PC-9 (cell line): ENCODE measurements at regions not wholly inside any gene's neighbourhood (a gene's known extent, or its start where the extent isn't known, plus 50 kb on each side); places are given as distances from the start of the nearest gene placed in this dataset.

Source experiments
- BruUV-seq: library from RNA; stranded (reverse); fragments of 400-500 nt; replicated peaks from 2 replicates; lab custom pipeline; 2021; lab: Mats Ljungman, UMichigan
- CTCF ChIA-PET: fragments of 300-600 bp; sonication (Branson Sonifier 250); formaldehyde crosslinking; loops from one replicate; lab custom pipeline; 2022; ENCODE audit warnings: antibody characterized with exemption; lab: Charles Lee
- POLR2A ChIA-PET: fragments of 300-600 bp; sonication (Branson Sonifier 250); formaldehyde crosslinking; loops from one replicate; lab custom pipeline; 2022; ENCODE audit warnings: antibody characterized with exemption; ENCODE audit not compliant: unreplicated experiment; lab: Charles Lee
- DNase-seq, 2 experiments: peaks; one replicate each; pipeline versions ENCODE4 v3.0.0 to v3.0.0-alpha.2; 2015 to 2022; ENCODE audit warnings: mixed read lengths in 1 of 2
- H2AFZ ChIP-seq: fragments of 200-600 bp; sonication (generic); 2 replicates; pipeline ENCODE4 v1.8.1; 2017; ENCODE audit warnings: antibody characterized with exemption
- H3F3A ChIP-seq: fragments of 200-600 bp; sonication (generic); 2 replicates; pipeline ENCODE4 v1.8.1; 2017; ENCODE audit warnings: antibody characterized with exemption, mild to moderate bottlenecking, low read depth; ENCODE audit not compliant: insufficient read depth
- H3K27ac ChIP-seq: fragments of 200-600 bp; sonication (generic); 2 replicates; pipeline ENCODE4 v1.6.1; 2016; ENCODE audit warnings: mixed run types
- H3K27me3 ChIP-seq: fragments of 200-600 bp; sonication (generic); 2 replicates; pipeline ENCODE4 v1.6.1; 2016; ENCODE audit warnings: low read depth, mixed run types; ENCODE audit not compliant: insufficient read depth
- H3K36me3 ChIP-seq: fragments of 200-600 bp; sonication (generic); 2 replicates; pipeline ENCODE4 v1.6.1; 2016; ENCODE audit warnings: low read depth, mixed run types
- H3K4me1 ChIP-seq: fragments of 200-600 bp; sonication (generic); replicated peaks from 2 replicates; pipeline ENCODE4 v1.6.1; 2016; ENCODE audit warnings: mixed run types; ENCODE audit not compliant: insufficient read depth
- H3K4me2 ChIP-seq: fragments of 200-600 bp; sonication (generic); 2 replicates; pipeline ENCODE4 v1.6.1; 2017; ENCODE audit warnings: mixed run types
- H3K4me3 ChIP-seq: fragments of 200-600 bp; sonication (generic); 2 replicates; pipeline ENCODE4 v1.6.1; 2016; ENCODE audit warnings: mixed run types
- H3K79me2 ChIP-seq: fragments of 200-600 bp; sonication (generic); 2 replicates; pipeline ENCODE4 v1.6.1; 2017; ENCODE audit warnings: low read depth, mixed run types
- H3K9me2 ChIP-seq: fragments of 200-600 bp; sonication (generic); 2 replicates; pipeline ENCODE4 v1.8.1; 2017; ENCODE audit warnings: mild to moderate bottlenecking; ENCODE audit not compliant: insufficient read depth
- H3K9me3 ChIP-seq: fragments of 200-600 bp; sonication (generic); 2 replicates; pipeline ENCODE4 v1.8.1; 2016; ENCODE audit warnings: low read depth; ENCODE audit not compliant: insufficient read depth
- H4K20me1 ChIP-seq: fragments of 200-600 bp; sonication (generic); 2 replicates; pipeline ENCODE4 v1.8.1; 2017; ENCODE audit not compliant: insufficient read depth
- EZH2 ChIP-seq: fragments of 200-600 bp; sonication (generic); IDR thresholded peaks from 2 replicates; pipeline ENCODE4 v1.8.0; 2017; ENCODE audit warnings: antibody characterized with exemption, low read depth
- intact Hi-C: fragments of 100-400 bp; cut with micrococcal nuclease; formaldehyde crosslinking; loops from one replicate; pipeline ENCODE4 v1.10.0; 2022; ENCODE audit not compliant: unreplicated experiment
- TF ChIP-seq, protein P1 (sequence below): fragments of 200-600 bp; sonication (generic); conservative IDR thresholded peaks from 2 replicates; pipeline ENCODE4 v1.6.1; 2017; ENCODE audit warnings: mixed run types, antibody characterized with exemption, mild to moderate bottlenecking, moderate library complexity

DNA sequence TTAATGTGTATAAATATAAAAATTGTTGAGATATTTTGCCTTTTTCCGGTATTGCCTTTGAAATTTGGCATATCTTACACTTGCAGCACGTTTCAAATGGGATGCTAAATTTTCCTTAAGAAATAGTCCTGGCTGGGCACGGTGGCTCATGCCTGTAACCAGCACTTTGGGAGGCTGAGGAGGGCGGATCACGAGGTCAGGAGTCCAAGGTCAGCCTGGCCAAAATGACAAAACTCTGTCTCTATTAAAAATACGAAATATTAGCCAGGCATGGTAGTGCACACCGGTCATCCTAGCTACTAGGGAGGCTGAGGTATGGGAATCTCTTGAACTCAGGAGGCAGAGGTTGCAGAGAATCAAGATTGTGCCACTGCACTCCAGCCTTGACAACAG, 220.2 kb downstream of the PTEN start:
- no peak overlapping the region for H3K4me2 ChIP-seq
- CTCF ChIA-PET: no interaction called here
- no peaks in the 10 kb centered on the region for H3K9me2 ChIP-seq
- H3K4me1 ChIP-seq: peaks cover 20% of the 10 kb centered on the region
- intact Hi-C loops: no loop called here
- H2AFZ ChIP-seq: no peak overlapping the region
- no peaks in the 10 kb centered on the region for H4K20me1 ChIP-seq
- no peaks in the 10 kb centered on the region for H3F3A ChIP-seq
- no peaks in the 10 kb centered on the region for H3K79me2 ChIP-seq
- POLR2A ChIA-PET: no interaction called here
- BruUV-seq: no TSS peak
- no peaks in the 10 kb centered on the region for H3K9me3 ChIP-seq
- no peak overlapping the region for H3K27ac ChIP-seq
- TF ChIP-seq, protein P1, sequence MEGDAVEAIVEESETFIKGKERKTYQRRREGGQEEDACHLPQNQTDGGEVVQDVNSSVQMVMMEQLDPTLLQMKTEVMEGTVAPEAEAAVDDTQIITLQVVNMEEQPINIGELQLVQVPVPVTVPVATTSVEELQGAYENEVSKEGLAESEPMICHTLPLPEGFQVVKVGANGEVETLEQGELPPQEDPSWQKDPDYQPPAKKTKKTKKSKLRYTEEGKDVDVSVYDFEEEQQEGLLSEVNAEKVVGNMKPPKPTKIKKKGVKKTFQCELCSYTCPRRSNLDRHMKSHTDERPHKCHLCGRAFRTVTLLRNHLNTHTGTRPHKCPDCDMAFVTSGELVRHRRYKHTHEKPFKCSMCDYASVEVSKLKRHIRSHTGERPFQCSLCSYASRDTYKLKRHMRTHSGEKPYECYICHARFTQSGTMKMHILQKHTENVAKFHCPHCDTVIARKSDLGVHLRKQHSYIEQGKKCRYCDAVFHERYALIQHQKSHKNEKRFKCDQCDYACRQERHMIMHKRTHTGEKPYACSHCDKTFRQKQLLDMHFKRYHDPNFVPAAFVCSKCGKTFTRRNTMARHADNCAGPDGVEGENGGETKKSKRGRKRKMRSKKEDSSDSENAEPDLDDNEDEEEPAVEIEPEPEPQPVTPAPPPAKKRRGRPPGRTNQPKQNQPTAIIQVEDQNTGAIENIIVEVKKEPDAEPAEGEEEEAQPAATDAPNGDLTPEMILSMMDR: no peak
- TF ChIP-seq EZH2: no peak
- no peaks in the 10 kb centered on the region for H3K36me3 ChIP-seq
- no peaks in the 10 kb centered on the region for H3K27me3 ChIP-seq
- no peak for DNase-seq
- H3K4me3 ChIP-seq: no peak overlapping the region

DNA sequence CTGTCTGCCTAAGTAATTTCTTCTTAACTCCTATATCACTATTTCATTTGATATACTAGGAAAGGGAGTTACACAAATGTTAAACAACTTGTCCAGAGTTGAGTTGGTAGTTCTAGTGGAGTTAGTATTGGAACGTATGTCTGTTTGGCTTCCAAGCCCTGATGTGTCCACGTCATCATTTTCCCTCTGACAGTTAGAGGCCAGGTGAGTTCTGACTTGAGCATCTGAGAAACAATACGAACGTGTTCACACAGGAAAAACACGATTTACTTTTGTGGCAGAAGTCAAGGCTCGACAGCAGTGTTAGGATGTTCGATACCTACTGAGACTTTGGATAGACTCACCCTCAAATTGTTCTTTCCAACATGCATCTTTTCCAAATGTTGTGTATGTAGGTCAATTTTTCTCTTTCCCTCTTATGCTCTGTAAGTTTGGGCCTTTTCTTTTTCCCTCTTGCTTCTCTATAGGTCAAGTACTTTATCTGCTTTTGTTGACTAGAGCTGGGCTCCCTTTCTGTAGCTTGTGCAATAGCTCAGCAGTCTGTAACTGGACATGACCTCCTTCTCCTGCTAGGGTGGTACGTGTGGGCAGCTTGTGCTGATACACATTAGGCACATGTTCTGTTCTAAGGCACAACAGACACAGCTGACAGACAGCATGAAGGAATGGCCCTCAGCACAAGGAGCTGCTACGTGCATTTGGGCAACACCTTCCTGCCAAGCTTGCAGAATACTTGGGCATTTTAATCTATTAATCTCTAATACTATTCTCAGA, 222.9 kb downstream of the PTEN start:
- H3K4me2 ChIP-seq: no peak overlapping the region
- H3K4me1 ChIP-seq: peaks cover 14% of the 10 kb centered on the region
- H2AFZ ChIP-seq: no peak overlapping the region
- intact Hi-C loops: no loop called here
- no TSS peak for BruUV-seq
- H4K20me1 ChIP-seq: no peaks in the 10 kb centered on the region
- no peaks in the 10 kb centered on the region for H3K27me3 ChIP-seq
- no peak overlapping the region for H3K27ac ChIP-seq
- H3K9me3 ChIP-seq: no peaks in the 10 kb centered on the region
- H3K9me2 ChIP-seq: no peaks in the 10 kb centered on the region
- TF ChIP-seq, protein P1: no peak
- TF ChIP-seq EZH2: no peak
- H3K79me2 ChIP-seq: no peaks in the 10 kb centered on the region
- no peak overlapping the region for H3K4me3 ChIP-seq
- CTCF ChIA-PET: no interaction called here
- no peak for DNase-seq
- peaks cover 5% of the 10 kb centered on the region; the same call in 1 of the 2 replicates for H3F3A ChIP-seq
- POLR2A ChIA-PET: no interaction called here
- no peaks in the 10 kb centered on the region for H3K36me3 ChIP-seq

DNA sequence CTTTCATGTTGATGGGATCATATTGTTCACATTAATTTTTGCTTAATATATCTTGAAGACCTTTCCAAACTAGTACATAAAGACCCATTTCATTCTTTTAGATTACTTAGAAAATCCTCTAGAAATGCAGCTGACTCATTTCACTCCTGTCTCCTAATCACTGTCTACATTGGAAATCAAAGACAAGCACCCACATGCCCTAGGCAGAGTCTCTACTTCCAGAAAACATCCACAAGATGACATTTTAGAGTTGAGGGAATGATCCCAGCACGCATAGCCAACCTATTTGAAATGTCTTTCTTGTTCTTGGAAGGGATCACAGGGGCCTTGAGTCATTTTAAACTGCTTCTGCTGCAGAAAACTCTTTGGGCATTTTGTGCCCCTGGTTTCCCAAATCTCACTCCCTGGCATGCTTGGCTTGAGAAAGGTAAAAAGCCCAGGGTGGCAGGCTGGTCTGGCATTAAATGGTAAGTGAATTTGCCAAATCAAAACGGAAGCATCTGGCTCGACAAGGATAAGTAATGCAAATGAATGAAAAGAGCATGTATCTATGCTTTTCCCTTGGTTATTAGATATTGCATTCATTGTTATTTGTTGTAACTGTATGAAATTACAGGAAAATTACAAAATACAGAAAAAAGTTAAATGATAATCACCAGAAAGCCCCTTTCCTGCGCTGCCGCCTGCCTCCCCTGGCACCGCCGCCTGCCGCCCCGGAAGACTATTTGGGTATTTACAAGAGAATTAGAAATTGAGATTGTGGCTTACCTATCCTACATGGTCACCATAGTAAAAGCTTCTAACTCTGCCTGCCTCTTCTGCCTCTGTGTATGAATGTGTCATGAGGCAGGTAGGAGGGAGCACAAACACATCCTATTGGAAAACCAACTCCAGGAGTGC, 225.3 kb downstream of the PTEN start:
- H3K36me3 ChIP-seq: no peaks in the 10 kb centered on the region
- H3K4me3 ChIP-seq: no peak overlapping the region
- peaks cover 12% of the 10 kb centered on the region; the same call in 1 of the 2 replicates for H3F3A ChIP-seq
- no TSS peak for BruUV-seq
- no peaks in the 10 kb centered on the region for H4K20me1 ChIP-seq
- H3K9me2 ChIP-seq: no peaks in the 10 kb centered on the region
- H3K79me2 ChIP-seq: no peaks in the 10 kb centered on the region
- POLR2A ChIA-PET: no interaction called here
- CTCF ChIA-PET: no interaction called here
- H2AFZ ChIP-seq: no peak overlapping the region
- intact Hi-C loops: no loop called here
- TF ChIP-seq, protein P1: no peak
- no peak for TF ChIP-seq EZH2
- H3K9me3 ChIP-seq: no peaks in the 10 kb centered on the region
- no peaks in the 10 kb centered on the region for H3K27me3 ChIP-seq
- DNase-seq: no peak
- no peak overlapping the region for H3K27ac ChIP-seq
- peaks cover 12% of the 10 kb centered on the region for H3K4me1 ChIP-seq
- H3K4me2 ChIP-seq: no peak overlapping the region
